Tibial nerve (tissue), 3 donors: ENCODE measurements at regions not wholly inside any gene's neighbourhood (a gene's known extent, or its start where the extent isn't known, plus 50 kb on each side); places are given as distances from the start of the nearest gene placed in this dataset.

Experiments
- CTCF ChIP-seq, 5 experiments: fragments of 200-600 bp in 3 of 5; fragments of 450-650 bp in 2 of 5; sonication (generic) in 3 of 5; IDR thresholded peaks; one replicate each; pipeline ENCODE4 v1.5.1; 2016 to 2019; ENCODE audit warnings: antibody characterized with exemption in 5 of 5, mild to moderate bottlenecking in 3 of 5, moderate library complexity in 2 of 5
- POLR2A ChIP-seq, 2 donors: fragments of 450-650 bp; IDR thresholded peaks; one replicate each; pipeline ENCODE4 v1.6.1; 2017; ENCODE audit warnings: antibody characterized with exemption in 2 of 2, mild to moderate bottlenecking in 2 of 2, moderate library complexity in 2 of 2

DNA sequence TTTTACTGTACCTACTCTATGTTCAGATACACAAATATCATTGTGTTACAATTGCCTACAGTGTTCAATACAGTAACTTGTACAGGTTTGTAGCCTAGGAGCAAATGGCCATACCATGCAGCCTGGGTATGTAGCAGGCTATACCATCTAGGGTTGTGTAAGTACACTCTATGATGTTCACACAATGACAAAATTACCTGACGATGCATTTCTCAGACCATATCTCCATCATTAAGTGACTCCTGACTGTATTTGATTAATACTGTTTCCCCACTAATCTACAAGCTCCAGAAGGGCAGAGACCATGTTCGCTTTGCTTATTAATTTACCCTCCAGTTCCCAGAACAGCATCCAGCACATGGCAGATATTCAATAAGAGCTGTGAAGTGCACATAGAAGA lies 372.2 kb downstream of the METTL4 start:
- no peak for TF ChIP-seq CTCF (IDR thresholded peaks at IDR 0.05)
- no peak for TF ChIP-seq POLR2A (IDR thresholded peaks at IDR 0.05)
